GM13976 (cell line): ENCODE measurements at regions not wholly inside any gene's neighbourhood (a gene's known extent, or its start where the extent isn't known, plus 50 kb on each side); places are given as distances from the start of the nearest gene placed in this dataset.

Experiments
- DNase-seq: peaks from one replicate; pipeline ENCODE4 v3.0.0; 2012; ENCODE audit warnings: low spot score
- in situ Hi-C: fragments of 300-500 bp; cut with MboI; formaldehyde crosslinking; loops from one replicate; pipeline ENCODE4 v1.12.0; 2022; ENCODE audit warnings: low sequenced_read_pairs, mixed read lengths, inconsistent platforms; ENCODE audit not compliant: unreplicated experiment
- TF ChIP-seq, protein P1 (sequence below): IDR thresholded peaks from 2 replicates; pipeline ENCODE4 v1.5.1; 2012; ENCODE audit warnings: borderline replicate concordance, mild to moderate bottlenecking; ENCODE audit not compliant: insufficient read depth; ENCODE audit errors: extremely low read depth, missing control alignments, control extremely low read depth

DNA sequence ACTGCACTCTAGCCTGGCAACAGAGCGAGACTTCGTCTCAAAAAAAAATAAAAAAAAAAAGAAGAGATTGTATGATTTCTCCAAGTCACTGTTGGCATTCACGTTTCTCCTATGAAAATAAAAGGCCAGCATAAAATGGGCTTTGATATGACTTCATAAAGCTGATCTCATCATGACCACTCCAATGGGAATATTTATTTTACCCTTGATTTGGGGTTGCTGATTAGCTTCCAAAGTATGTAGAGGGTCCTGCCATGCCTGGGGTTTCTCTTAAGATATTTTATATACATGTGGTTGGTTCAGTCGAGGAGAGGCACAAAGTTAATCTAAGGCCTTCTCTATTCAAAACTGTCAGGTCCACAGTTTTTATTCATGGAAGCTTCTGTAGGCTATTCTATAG, 247.0 kb upstream of the TNC start:
- in situ Hi-C loops, result no loop called here
- DNase-seq, result no peak
- TF ChIP-seq, protein P1, sequence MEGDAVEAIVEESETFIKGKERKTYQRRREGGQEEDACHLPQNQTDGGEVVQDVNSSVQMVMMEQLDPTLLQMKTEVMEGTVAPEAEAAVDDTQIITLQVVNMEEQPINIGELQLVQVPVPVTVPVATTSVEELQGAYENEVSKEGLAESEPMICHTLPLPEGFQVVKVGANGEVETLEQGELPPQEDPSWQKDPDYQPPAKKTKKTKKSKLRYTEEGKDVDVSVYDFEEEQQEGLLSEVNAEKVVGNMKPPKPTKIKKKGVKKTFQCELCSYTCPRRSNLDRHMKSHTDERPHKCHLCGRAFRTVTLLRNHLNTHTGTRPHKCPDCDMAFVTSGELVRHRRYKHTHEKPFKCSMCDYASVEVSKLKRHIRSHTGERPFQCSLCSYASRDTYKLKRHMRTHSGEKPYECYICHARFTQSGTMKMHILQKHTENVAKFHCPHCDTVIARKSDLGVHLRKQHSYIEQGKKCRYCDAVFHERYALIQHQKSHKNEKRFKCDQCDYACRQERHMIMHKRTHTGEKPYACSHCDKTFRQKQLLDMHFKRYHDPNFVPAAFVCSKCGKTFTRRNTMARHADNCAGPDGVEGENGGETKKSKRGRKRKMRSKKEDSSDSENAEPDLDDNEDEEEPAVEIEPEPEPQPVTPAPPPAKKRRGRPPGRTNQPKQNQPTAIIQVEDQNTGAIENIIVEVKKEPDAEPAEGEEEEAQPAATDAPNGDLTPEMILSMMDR, result no peak

DNA sequence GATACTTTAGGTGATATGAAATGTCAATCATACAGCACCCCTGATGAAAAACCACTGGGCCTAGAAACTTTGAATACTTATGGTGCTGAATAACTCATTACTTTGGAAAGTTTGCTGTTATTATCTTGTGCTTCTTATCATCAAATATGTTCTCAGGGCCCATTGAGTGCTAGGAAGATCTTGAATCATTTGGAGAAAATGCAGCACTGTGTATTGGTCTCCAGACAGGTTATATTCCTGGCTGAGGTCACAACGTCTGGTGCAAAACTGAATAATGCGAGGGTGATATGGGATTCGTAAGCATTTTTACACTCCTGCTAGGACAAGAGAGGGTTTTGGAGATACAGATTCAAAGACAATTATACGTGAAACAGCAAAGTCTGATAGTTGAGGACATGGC, 249.4 kb upstream of the TNC start:
- in situ Hi-C loops, result no loop called here
- no peak for DNase-seq
- TF ChIP-seq, protein P1, result no peak

DNA sequence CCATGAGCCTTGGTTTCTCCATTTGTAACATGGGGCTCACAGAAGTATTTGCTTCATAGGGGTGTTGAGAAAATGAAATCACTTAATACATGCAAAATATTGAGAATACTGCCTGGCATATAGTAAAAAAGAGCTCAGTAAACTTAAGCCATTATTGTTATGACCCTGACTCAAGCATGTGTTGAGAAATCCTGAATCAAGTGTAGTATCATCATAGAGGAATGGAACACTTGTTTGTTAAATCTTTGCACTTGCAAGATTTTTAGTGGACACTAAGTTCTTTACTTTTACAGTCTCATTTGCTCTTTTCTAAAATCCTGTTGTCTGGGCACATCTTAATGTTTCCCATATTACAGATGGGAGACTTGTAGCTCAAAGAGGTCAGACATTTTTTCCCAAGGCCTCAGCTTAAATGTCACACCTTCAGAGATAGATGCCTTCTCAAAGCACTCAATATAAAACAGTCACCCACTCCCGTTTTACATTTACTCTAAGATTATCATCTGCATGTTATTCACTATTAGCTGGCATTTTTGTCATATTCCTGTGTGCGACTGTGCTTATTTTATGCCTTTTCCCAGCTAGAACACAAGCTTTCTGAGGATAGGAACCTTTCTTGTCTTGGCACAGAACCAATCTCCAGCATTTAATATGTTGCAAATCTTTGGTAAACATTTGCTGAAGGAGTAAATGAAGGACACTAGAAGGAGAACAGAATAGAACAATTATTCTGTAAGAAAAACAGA, 250.0 kb upstream of the TNC start:
- DNase-seq, result no peak
- TF ChIP-seq, protein P1, result no peak
- in situ Hi-C loops, result no loop called here

DNA sequence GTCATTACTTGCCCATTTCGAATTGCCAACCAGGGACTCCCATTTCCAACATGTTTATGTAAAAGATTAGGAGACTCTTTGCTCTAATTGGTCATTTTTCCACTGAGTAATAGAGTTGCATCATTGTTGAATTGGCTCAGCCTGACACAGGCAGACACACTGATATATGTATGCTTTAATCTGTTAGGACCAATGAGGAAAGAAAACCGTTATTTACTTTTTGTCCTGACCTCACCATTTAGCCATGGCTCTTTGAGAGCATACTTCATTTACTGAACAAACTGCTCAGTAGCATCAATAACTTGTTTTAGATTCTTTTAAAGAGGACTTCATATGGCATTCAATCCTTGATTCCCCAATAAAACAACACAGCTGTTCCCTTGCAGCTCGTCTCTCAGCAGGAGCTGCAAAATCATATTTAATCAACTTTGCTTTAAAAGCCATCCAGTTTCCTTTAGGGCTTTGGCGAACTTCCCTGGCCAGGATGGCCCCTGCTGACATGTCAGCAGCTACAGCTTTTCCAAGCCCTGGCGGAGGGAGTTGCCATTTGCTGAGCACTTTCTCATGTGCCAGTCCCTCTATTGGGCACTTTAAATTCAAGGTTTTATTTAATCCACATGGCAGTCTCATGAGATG, 251.5 kb upstream of the TNC start:
- in situ Hi-C loops, result no loop called here
- TF ChIP-seq, protein P1, result no peak
- no peak for DNase-seq

DNA sequence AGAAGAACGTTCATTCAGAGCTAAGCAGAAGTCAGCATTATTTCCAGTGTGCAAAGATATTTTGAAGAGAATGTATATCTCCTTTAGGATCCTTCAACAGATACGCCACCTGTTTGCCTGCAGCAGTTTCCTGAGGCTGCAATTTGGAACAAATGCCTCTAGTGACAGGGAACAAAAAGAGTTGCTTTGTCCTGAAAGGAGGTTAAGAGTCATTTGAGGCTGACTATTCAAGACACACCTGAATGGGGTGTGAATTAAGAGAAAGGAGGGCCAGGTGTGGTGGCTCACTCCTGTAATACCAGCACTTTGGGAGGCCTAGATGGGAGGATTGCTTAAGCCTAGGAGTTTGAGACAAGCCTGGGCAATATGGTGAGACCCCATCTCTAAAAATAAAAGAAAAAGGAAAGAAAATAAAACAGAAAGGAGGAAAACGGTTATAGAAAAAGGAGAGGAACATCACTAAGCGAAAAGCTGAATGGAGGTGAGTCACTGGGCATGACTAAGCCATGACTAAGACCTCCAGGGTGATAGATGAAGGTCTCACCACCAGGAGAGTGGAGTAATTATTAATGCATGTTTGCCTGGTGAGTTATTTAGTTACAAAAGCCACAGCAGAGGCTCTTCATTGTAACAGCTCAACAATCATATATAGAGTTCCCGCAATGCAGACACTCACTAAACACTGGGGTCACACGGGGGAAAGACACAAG, 255.2 kb upstream of the TNC start:
- TF ChIP-seq, protein P1, result no peak
- DNase-seq, result no peak
- in situ Hi-C loops, result no loop called here

DNA sequence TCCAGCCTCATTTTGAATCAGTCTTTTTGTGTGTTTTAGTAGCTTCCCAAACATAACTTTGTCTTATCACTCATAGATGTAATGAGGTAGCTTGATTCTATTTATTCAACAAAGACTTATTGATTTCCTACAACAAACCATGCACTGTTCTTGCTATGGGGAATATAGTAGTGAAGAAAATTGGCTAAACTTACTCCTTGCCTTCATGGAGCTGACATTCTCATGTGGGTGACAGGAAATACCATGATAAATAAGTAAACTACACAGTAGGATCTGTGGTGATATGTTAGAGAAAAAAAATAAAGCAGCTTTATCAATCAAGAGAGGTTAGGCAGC, 255.7 kb upstream of the TNC start:
- no peak for DNase-seq
- TF ChIP-seq, protein P1, result no peak
- in situ Hi-C loops, result no loop called here
